Ishikawa (cell line): ENCODE measurements at regions not wholly inside any gene's neighbourhood (a gene's known extent, or its start where the extent isn't known, plus 50 kb on each side); places are given as distances from the start of the nearest gene placed in this dataset.

Source experiments
- CEBPB ChIP-seq: IDR thresholded peaks from 2 replicates; pipeline ENCODE4 v1.6.1; 2012
- CREB1 ChIP-seq: IDR thresholded peaks from 2 replicates; pipeline ENCODE4 v1.6.1; 2012; ENCODE audit warnings: low read depth
- EGR1 ChIP-seq: IDR thresholded peaks from 2 replicates; pipeline ENCODE4 v1.6.1; 2012
- EP300 ChIP-seq: IDR thresholded peaks from 2 replicates; pipeline ENCODE4 v1.6.1; 2012; ENCODE audit warnings: borderline replicate concordance
- MAX ChIP-seq: IDR thresholded peaks from 2 replicates; pipeline ENCODE4 v1.6.1; 2012
- NFIC ChIP-seq: IDR thresholded peaks from 2 replicates; pipeline ENCODE4 v1.6.1; 2012
- RAD21 ChIP-seq: IDR thresholded peaks from 2 replicates; pipeline ENCODE4 v1.6.1; 2012; ENCODE audit warnings: low read depth
- TAF1 ChIP-seq: IDR thresholded peaks from 2 replicates; pipeline ENCODE4 v1.6.1; 2012; ENCODE audit warnings: low read depth, mild to moderate bottlenecking
- YY1 ChIP-seq: IDR thresholded peaks from 2 replicates; pipeline ENCODE4 v1.6.1; 2012; ENCODE audit warnings: low read depth
- ZBTB7A ChIP-seq: IDR thresholded peaks from 2 replicates; pipeline ENCODE4 v1.6.1; 2012; ENCODE audit warnings: low read depth
- TF ChIP-seq, protein P1 (sequence below): IDR thresholded peaks from 2 replicates; pipeline ENCODE4 v1.6.1; 2012; ENCODE audit warnings: low read depth, mild to moderate bottlenecking
- TF ChIP-seq, protein P2 (sequence below): IDR thresholded peaks from 2 replicates; pipeline ENCODE4 v1.6.1; 2012

DNA sequence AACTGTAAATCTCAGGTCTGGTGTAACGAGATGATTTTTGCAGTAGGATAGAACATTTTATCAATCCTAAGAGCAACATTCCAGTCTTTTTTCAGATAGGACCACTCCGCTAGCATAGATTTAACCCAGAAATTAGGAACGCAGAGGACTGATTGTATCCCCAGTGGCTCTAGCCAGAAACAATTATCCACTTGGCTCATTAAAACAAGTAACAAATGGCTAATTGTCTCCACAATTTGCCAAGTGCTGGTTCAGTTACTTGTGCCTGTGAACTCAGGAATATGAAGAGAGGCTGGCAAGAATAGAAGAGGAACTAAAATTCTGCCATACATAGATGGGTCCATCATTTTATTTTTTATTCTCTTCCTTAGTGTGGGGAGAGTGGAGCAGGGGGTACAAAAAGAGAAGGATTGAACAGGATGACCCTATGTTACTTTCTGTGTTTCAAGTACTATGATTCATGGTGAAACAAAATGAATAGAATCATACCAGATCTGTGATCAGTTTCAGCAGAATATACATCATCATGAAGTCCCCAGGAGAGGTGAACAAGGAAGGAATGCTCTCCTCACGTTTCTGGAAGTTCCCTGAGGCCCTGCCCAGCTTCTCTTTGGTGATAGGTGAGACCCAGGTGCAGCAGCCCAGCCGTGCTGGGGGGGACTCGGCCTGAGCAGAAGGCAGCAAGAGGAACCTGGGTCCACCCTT is 121.6 kb downstream of the ARL4C start:
- TF ChIP-seq ZBTB7A (no peak), NFIC (no peak), RAD21 (no peak), EP300 (no peak), CREB1 (no peak), YY1 (no peak), EGR1 (no peak), MAX (no peak), TAF1 (no peak), CEBPB (no peak)
- TF ChIP-seq, protein P1, sequence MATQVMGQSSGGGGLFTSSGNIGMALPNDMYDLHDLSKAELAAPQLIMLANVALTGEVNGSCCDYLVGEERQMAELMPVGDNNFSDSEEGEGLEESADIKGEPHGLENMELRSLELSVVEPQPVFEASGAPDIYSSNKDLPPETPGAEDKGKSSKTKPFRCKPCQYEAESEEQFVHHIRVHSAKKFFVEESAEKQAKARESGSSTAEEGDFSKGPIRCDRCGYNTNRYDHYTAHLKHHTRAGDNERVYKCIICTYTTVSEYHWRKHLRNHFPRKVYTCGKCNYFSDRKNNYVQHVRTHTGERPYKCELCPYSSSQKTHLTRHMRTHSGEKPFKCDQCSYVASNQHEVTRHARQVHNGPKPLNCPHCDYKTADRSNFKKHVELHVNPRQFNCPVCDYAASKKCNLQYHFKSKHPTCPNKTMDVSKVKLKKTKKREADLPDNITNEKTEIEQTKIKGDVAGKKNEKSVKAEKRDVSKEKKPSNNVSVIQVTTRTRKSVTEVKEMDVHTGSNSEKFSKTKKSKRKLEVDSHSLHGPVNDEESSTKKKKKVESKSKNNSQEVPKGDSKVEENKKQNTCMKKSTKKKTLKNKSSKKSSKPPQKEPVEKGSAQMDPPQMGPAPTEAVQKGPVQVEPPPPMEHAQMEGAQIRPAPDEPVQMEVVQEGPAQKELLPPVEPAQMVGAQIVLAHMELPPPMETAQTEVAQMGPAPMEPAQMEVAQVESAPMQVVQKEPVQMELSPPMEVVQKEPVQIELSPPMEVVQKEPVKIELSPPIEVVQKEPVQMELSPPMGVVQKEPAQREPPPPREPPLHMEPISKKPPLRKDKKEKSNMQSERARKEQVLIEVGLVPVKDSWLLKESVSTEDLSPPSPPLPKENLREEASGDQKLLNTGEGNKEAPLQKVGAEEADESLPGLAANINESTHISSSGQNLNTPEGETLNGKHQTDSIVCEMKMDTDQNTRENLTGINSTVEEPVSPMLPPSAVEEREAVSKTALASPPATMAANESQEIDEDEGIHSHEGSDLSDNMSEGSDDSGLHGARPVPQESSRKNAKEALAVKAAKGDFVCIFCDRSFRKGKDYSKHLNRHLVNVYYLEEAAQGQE: no peak
- TF ChIP-seq, protein P2, sequence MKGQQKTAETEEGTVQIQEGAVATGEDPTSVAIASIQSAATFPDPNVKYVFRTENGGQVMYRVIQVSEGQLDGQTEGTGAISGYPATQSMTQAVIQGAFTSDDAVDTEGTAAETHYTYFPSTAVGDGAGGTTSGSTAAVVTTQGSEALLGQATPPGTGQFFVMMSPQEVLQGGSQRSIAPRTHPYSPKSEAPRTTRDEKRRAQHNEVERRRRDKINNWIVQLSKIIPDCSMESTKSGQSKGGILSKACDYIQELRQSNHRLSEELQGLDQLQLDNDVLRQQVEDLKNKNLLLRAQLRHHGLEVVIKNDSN: no peak
